Cardiac fibroblast (primary cell): ENCODE measurements at regions not wholly inside any gene's neighbourhood (a gene's known extent, or its start where the extent isn't known, plus 50 kb on each side); places are given as distances from the start of the nearest gene placed in this dataset.
"Not testable (repeated sequence)": the region's sequence is repeated elsewhere in the genome, so short reads cannot be mapped to it uniquely, and the experiment has no call there.

Experiments used
- DNase-seq, 2 donors: peaks; one replicate each; pipeline versions ENCODE4 v3.0.0 to v3.0.0-alpha.2; 2010; ENCODE audit warnings: low read depth in 2 of 2
- H3K4me3 ChIP-seq, 2 donors: replicated peaks in 1 of 2; 1 replicate in 1 of 2; 2 replicates in 1 of 2; pipeline ENCODE4 v1.5.1; 2011; ENCODE audit warnings: low read depth in 2 of 2, low read length in 2 of 2, mild to moderate bottlenecking in 2 of 2, moderate library complexity in 1 of 2
- CTCF ChIP-seq: IDR thresholded peaks from one replicate; pipeline ENCODE4 v1.5.1; 2011; ENCODE audit warnings: low read depth, mild to moderate bottlenecking, low read length, inconsistent platforms

GRCh38 chr3:137583256-137583655 is 180.9 kb upstream of the SOX14 start:
- DNase-seq, result no peak
- no peak for TF ChIP-seq CTCF
- H3K4me3 ChIP-seq, result no peak overlapping the region

DNA sequence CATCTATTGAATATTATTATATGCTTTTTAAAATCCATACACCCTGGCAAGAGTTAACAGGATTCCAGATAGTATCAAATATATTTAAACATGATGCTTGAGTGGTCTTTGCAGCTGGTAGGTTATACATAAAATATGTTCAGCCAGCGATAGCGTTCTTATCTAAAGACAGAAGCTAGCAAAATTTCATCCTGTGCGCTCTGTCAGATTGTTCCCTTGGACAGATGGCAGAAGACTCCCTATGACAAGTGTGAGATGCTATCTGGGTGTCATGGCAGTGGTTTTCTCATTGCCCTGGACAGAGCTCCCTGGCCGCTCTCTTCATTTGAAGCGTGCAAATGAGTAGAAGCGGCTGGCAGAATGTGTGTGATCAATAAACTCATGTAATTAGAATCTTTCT is 175.2 kb upstream of the SOX14 start:
- no peak for TF ChIP-seq CTCF
- no peak overlapping the region for H3K4me3 ChIP-seq
- DNase-seq, result no peak

DNA sequence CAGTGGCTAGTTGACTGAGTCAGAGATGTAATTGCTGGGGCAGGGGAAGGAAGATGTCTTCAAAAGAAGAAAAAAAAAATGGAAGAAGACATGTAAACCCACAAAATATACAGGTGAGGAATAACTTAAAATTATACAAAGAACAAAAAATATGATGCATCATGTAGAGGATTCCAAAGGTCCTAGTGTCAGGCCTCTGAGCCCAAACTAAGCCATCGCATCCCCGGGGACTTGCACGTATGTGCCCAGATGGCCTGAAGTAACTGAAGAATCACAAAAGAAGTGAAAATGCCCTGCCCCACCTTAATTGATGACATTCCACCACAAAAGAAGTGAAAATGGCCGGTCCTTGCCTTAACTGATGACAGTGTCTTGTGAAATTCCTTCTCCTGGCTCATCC is 168.7 kb upstream of the SOX14 start:
- H3K4me3 ChIP-seq, DNase-seq: not testable (repeated sequence)

DNA sequence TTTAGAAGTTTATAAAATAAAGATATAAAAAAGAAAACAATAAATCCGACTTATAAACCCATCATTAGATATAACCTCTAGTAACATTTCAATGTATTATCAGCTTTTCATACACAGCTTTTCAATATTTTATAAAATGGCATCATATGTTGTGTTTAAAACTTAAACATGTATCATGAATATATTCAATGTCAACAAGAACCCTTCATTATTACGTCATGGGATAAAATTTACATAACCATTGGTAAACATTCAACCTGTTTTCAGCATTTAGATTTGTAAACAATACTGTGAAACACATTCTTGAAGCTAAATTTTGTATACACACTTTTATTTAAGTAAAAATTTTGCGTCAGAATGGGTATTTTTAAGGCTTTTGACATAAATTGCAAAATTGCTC is 153.4 kb upstream of the SOX14 start:
- TF ChIP-seq CTCF, result no peak
- DNase-seq, result no peak

GRCh38 chr3:137612291-137612690 is 151.8 kb upstream of the SOX14 start:
- no peak overlapping the region for H3K4me3 ChIP-seq
- no peak for TF ChIP-seq CTCF
- no peak for DNase-seq

More for the DNA sequence above, 153.4 kb upstream of the SOX14 start:
- H3K4me3 ChIP-seq, result no peak overlapping the region

GRCh38 chr3:137615659-137616418 is 148.3 kb upstream of the SOX14 start:
- no peak for DNase-seq
- TF ChIP-seq CTCF, result no peak
- no peak overlapping the region for H3K4me3 ChIP-seq

GRCh38 chr3:137641879-137642704 is 122.0 kb upstream of the SOX14 start:
- H3K4me3 ChIP-seq, result no peak overlapping the region
- no peak for TF ChIP-seq CTCF
- no peak for DNase-seq
